Omental fat pad (tissue), 3 donors: ENCODE measurements at regions not wholly inside any gene's neighbourhood (a gene's known extent, or its start where the extent isn't known, plus 50 kb on each side); places are given as distances from the start of the nearest gene placed in this dataset.

ENCODE experiments used
- ATAC-seq: fragments of 150-250 bp; one replicate; pipeline ENCODE4 v1.9.1; 2016; ENCODE audit warnings: mild to moderate bottlenecking, moderate library complexity; ENCODE audit not compliant: low FRiP score
- DNase-seq: peaks from one replicate; pipeline ENCODE4 v3.0.0-alpha.2; 2019; ENCODE audit warnings: low spot score
- CTCF ChIP-seq, 3 donors: fragments of 450-650 bp; IDR thresholded peaks; one replicate each; pipeline ENCODE4 v1.5.1; 2016 to 2017; ENCODE audit warnings: antibody characterized with exemption in 3 of 3, mild to moderate bottlenecking in 3 of 3, moderate library complexity in 2 of 3

- DNase-seq (no peak), ATAC-seq (no peak)
- no peak for TF ChIP-seq CTCF (IDR thresholded peaks at IDR 0.05)
These were observed 542.3 kb upstream of the TNP1 start for GRCh38 chr2:217402144-217402543.

- no peak for TF ChIP-seq CTCF (IDR thresholded peaks at IDR 0.05)
- DNase-seq (no peak), ATAC-seq (no peak)
These were observed 539.4 kb upstream of the TNP1 start for GRCh38 chr2:217399291-217399690.

- ATAC-seq, result no peak
- no peak for DNase-seq
- no peak for TF ChIP-seq CTCF (IDR thresholded peaks at IDR 0.05)
These were observed 539.0 kb upstream of the TNP1 start for GRCh38 chr2:217398860-217399259.

GRCh38 chr2:217398101-217398500 lies 538.2 kb upstream of the TNP1 start:
- no peak for ATAC-seq

GRCh38 chr2:217396586-217396985 lies 536.7 kb upstream of the TNP1 start:
- no peak for TF ChIP-seq CTCF (IDR thresholded peaks at IDR 0.05)
- DNase-seq (no peak), ATAC-seq (no peak)

More at GRCh38 chr2:217398101-217398500, 538.2 kb upstream of the TNP1 start:
- DNase-seq, result no peak
- TF ChIP-seq CTCF (IDR thresholded peaks at IDR 0.05), result no peak

- DNase-seq, result no peak
- TF ChIP-seq CTCF (IDR thresholded peaks at IDR 0.05), result no peak
- ATAC-seq, result no peak
These were observed 536.3 kb upstream of the TNP1 start for GRCh38 chr2:217396165-217396564.

- no peak for TF ChIP-seq CTCF (IDR thresholded peaks at IDR 0.05)
- no peak for DNase-seq
- no peak for ATAC-seq
These were observed 534.9 kb upstream of the TNP1 start for GRCh38 chr2:217394510-217395351.
